ENCODE measurements at regions not wholly inside any gene's neighbourhood (a gene's known extent, or its start where the extent isn't known, plus 50 kb on each side); places are given as distances from the start of the nearest gene placed in this dataset.

DNA sequence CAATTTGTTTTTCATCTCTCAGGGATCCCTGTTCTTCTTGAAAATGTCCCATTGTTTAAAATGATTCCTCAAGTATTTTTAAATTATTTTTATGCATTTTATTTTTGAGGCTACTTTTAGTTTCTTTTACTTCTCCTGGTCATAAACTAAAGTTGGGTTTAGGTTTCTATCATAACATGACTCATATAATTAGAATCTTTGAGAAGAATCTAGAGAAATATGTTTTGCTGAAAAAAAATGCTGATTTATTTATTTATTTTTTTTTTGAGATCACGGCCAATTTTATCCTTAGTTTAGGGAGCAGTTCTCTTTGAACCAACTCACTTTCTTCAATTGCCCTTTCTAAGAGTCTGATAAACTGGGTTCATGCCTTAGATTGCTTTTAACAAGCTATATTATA lies 1157.1 kb downstream of the BCL11B start:
- no peak overlapping the region for H3K14ac ChIP-seq (ENCODE audit: low read length)
- H3K9me3 ChIP-seq (ENCODE audit: insufficient read depth, low read depth, low read length), result no peaks in the 10 kb centered on the region
- H3K27me3 ChIP-seq (ENCODE audit: insufficient read depth, low read length), result no peaks in the 10 kb centered on the region
- H3K4me3 ChIP-seq (ENCODE audit: low read depth, low read length), result no peak overlapping the region
- no peaks in the 10 kb centered on the region for H3K79me1 ChIP-seq (ENCODE audit: low read length)
- no peak overlapping the region for H2BK120ac ChIP-seq (ENCODE audit: insufficient read depth, low read length, poor library complexity)
- no peak overlapping the region for H3K23ac ChIP-seq (ENCODE audit: low read length)
- H3K18ac ChIP-seq (ENCODE audit: low read length), result no peak overlapping the region
- no peak overlapping the region for H4K91ac ChIP-seq (ENCODE audit: low read depth, low read length)
- H3K9ac ChIP-seq (ENCODE audit: low read length), result no peak overlapping the region
- H2BK5ac ChIP-seq (ENCODE audit: low read depth, low read length, poor library complexity), result no peak overlapping the region
- H4K12ac ChIP-seq (ENCODE audit: low read depth, low read length), result no peak overlapping the region
- H2AK5ac ChIP-seq (ENCODE audit: low read length), result no peak overlapping the region
- H3K27ac ChIP-seq (ENCODE audit: low read depth, low read length), result no peak overlapping the region
- WGBS (ENCODE audit: extremely low coverage, insufficient coverage, insufficient read length), result no CpG with 5 or more reads among the region's 1 CpG
- H3K4me1 ChIP-seq (ENCODE audit: control insufficient read depth in 1 of 2, insufficient read depth in 2 of 2, low read length in 2 of 2), result no peaks in the 10 kb centered on the region
- H3K4me2 ChIP-seq (ENCODE audit: low read length), result no peak overlapping the region
- H2BK12ac ChIP-seq (ENCODE audit: low read length), result no peak overlapping the region
- no peak for DNase-seq
- H2AFZ ChIP-seq (ENCODE audit: insufficient read depth, low read length, poor library complexity), result no peak overlapping the region
- H3K36me3 ChIP-seq (ENCODE audit: control insufficient read depth in 1 of 2, insufficient read depth in 2 of 2, low read length in 2 of 2), result no peaks in the 10 kb centered on the region
- H3K4ac ChIP-seq (ENCODE audit: low read depth, low read length), result no peak overlapping the region
- H3K79me2 ChIP-seq (ENCODE audit: control insufficient read depth, insufficient read depth, low read length, poor library complexity), result no peaks in the 10 kb centered on the region
- H4K8ac ChIP-seq (ENCODE audit: low read depth, low read length), result no peak overlapping the region

DNA sequence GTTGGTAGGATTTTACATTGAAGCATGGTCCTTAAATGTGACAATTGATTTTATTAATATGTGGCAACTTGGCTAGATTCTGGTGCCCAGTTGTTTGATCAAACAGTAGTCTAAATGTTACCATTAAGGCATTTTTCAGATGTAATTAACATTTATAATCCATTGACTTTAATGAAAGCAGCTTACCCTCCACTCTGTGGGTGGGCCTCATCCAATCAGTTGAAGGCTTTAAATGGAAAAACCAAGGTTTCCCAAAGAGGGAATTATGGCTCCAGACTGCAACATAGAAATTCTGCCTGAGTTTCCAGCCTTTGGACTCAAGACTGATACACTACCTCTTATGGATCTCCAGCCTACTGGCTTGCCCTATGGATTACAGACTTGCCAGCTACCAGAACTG lies 1153.2 kb downstream of the BCL11B start:
- no peak overlapping the region for H3K14ac ChIP-seq (ENCODE audit: low read length)
- H3K27ac ChIP-seq (ENCODE audit: low read depth, low read length), result no peak overlapping the region
- H4K12ac ChIP-seq (ENCODE audit: low read depth, low read length), result no peak overlapping the region
- H4K8ac ChIP-seq (ENCODE audit: low read depth, low read length), result no peak overlapping the region
- no peak overlapping the region for H2BK120ac ChIP-seq (ENCODE audit: insufficient read depth, low read length, poor library complexity)
- H3K4ac ChIP-seq (ENCODE audit: low read depth, low read length), result no peak overlapping the region
- H2BK12ac ChIP-seq (ENCODE audit: low read length), result no peak overlapping the region
- H4K91ac ChIP-seq (ENCODE audit: low read depth, low read length), result no peak overlapping the region
- no peaks in the 10 kb centered on the region for H3K4me1 ChIP-seq (ENCODE audit: control insufficient read depth in 1 of 2, insufficient read depth in 2 of 2, low read length in 2 of 2)
- no peak overlapping the region for H3K4me2 ChIP-seq (ENCODE audit: low read length)
- peaks cover 2% of the 10 kb centered on the region for H3K9me3 ChIP-seq (ENCODE audit: insufficient read depth, low read depth, low read length)
- no peak overlapping the region for H3K23ac ChIP-seq (ENCODE audit: low read length)
- DNase-seq, result no peak
- H3K9ac ChIP-seq (ENCODE audit: low read length), result no peak overlapping the region
- H3K27me3 ChIP-seq (ENCODE audit: insufficient read depth, low read length), result no peaks in the 10 kb centered on the region
- H3K18ac ChIP-seq (ENCODE audit: low read length), result no peak overlapping the region
- H3K79me1 ChIP-seq (ENCODE audit: low read length), result no peaks in the 10 kb centered on the region
- no peak overlapping the region for H2BK5ac ChIP-seq (ENCODE audit: low read depth, low read length, poor library complexity)
- no peak overlapping the region for H2AK5ac ChIP-seq (ENCODE audit: low read length)
- H3K79me2 ChIP-seq (ENCODE audit: control insufficient read depth, insufficient read depth, low read length, poor library complexity), result no peaks in the 10 kb centered on the region
- no peak overlapping the region for H2AFZ ChIP-seq (ENCODE audit: insufficient read depth, low read length, poor library complexity)
- no peak overlapping the region for H3K4me3 ChIP-seq (ENCODE audit: low read depth, low read length)
- no peaks in the 10 kb centered on the region for H3K36me3 ChIP-seq (ENCODE audit: control insufficient read depth in 1 of 2, insufficient read depth in 2 of 2, low read length in 2 of 2)

DNA sequence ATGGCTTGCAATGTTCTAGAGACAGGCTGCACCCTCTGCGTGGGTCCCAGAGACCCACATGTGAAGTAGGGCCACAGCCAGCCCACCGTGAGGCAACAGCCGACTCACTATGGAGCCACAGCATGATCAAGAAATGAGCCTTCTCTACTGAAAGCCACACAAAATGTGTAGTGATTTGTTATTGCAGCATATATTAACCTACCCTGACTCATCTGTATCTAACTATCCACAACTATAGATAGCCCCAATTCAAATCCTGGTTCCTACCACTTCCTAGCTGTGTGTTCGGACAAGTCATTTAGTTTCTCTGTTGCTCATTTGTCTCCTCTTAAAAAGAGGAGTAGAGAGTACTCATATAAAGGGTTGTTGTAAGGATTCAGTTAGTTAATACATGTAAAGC lies 1152.3 kb downstream of the BCL11B start:
- H4K91ac ChIP-seq (ENCODE audit: low read depth, low read length), result no peak overlapping the region
- H3K27me3 ChIP-seq (ENCODE audit: insufficient read depth, low read length), result no peaks in the 10 kb centered on the region
- H3K79me1 ChIP-seq (ENCODE audit: low read length), result no peaks in the 10 kb centered on the region
- no peak overlapping the region for H3K4me2 ChIP-seq (ENCODE audit: low read length)
- no peak overlapping the region for H2AK5ac ChIP-seq (ENCODE audit: low read length)
- H3K4me3 ChIP-seq (ENCODE audit: low read depth, low read length), result no peak overlapping the region
- no peak overlapping the region for H3K14ac ChIP-seq (ENCODE audit: low read length)
- no peak for DNase-seq
- H4K12ac ChIP-seq (ENCODE audit: low read depth, low read length), result no peak overlapping the region
- no peak overlapping the region for H3K23ac ChIP-seq (ENCODE audit: low read length)
- H3K9me3 ChIP-seq (ENCODE audit: insufficient read depth, low read depth, low read length), result peaks cover 2% of the 10 kb centered on the region
- H3K79me2 ChIP-seq (ENCODE audit: control insufficient read depth, insufficient read depth, low read length, poor library complexity), result no peaks in the 10 kb centered on the region
- no CpG with 5 or more reads among the region's 4 CpGs for WGBS (ENCODE audit: extremely low coverage, insufficient coverage, insufficient read length)
- no peak overlapping the region for H4K8ac ChIP-seq (ENCODE audit: low read depth, low read length)
- no peaks in the 10 kb centered on the region for H3K4me1 ChIP-seq (ENCODE audit: control insufficient read depth in 1 of 2, insufficient read depth in 2 of 2, low read length in 2 of 2)
- H2BK5ac ChIP-seq (ENCODE audit: low read depth, low read length, poor library complexity), result no peak overlapping the region
- no peak overlapping the region for H3K18ac ChIP-seq (ENCODE audit: low read length)
- no peak overlapping the region for H2AFZ ChIP-seq (ENCODE audit: insufficient read depth, low read length, poor library complexity)
- no peaks in the 10 kb centered on the region for H3K36me3 ChIP-seq (ENCODE audit: control insufficient read depth in 1 of 2, insufficient read depth in 2 of 2, low read length in 2 of 2)
- no peak overlapping the region for H3K9ac ChIP-seq (ENCODE audit: low read length)
- H2BK120ac ChIP-seq (ENCODE audit: insufficient read depth, low read length, poor library complexity), result no peak overlapping the region
- H3K4ac ChIP-seq (ENCODE audit: low read depth, low read length), result no peak overlapping the region
- no peak overlapping the region for H3K27ac ChIP-seq (ENCODE audit: low read depth, low read length)
- no peak overlapping the region for H2BK12ac ChIP-seq (ENCODE audit: low read length)

DNA sequence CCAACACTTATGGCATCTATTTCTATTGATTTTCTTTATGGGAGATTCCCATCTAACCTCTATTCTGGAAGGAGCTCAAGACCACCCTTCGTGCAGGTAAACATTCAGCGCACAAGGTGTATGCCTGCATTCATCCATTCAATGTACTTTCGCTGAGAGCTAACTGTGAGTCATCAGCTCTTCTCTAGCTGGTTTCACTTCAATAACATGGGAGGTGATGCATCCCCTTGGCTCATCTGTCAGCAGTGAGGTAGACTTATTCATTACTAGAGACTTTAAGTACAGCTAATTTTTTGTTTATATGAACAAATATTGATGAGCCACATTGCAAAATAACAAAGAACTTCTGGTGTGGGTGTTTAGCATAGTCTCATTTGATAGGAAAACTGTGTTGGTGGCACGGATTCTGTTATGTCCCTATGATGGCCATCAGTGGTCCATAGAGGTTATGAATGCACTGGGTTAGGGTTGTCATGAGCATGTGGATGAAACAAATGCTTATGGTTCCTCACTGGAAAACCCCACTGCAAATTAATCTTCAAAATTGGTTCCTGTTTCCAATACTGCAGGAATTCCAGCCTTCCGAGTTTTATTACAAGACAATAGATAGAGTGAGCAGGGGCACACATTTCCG lies 1151.0 kb downstream of the BCL11B start:
- no peak overlapping the region for H2BK120ac ChIP-seq (ENCODE audit: insufficient read depth, low read length, poor library complexity)
- peaks cover 2% of the 10 kb centered on the region for H3K9me3 ChIP-seq (ENCODE audit: insufficient read depth, low read depth, low read length)
- no peak overlapping the region for H4K91ac ChIP-seq (ENCODE audit: low read depth, low read length)
- H3K4ac ChIP-seq (ENCODE audit: low read depth, low read length), result no peak overlapping the region
- DNase-seq, result no peak
- no peak overlapping the region for H3K4me3 ChIP-seq (ENCODE audit: low read depth, low read length)
- no peak overlapping the region for H3K14ac ChIP-seq (ENCODE audit: low read length)
- no peaks in the 10 kb centered on the region for H3K79me2 ChIP-seq (ENCODE audit: control insufficient read depth, insufficient read depth, low read length, poor library complexity)
- no peaks in the 10 kb centered on the region for H3K36me3 ChIP-seq (ENCODE audit: control insufficient read depth in 1 of 2, insufficient read depth in 2 of 2, low read length in 2 of 2)
- H3K27me3 ChIP-seq (ENCODE audit: insufficient read depth, low read length), result no peaks in the 10 kb centered on the region
- H3K27ac ChIP-seq (ENCODE audit: low read depth, low read length), result no peak overlapping the region
- no peak overlapping the region for H2AK5ac ChIP-seq (ENCODE audit: low read length)
- no peak overlapping the region for H3K23ac ChIP-seq (ENCODE audit: low read length)
- no peak overlapping the region for H4K8ac ChIP-seq (ENCODE audit: low read depth, low read length)
- H2BK12ac ChIP-seq (ENCODE audit: low read length), result no peak overlapping the region
- H3K9ac ChIP-seq (ENCODE audit: low read length), result no peak overlapping the region
- H2AFZ ChIP-seq (ENCODE audit: insufficient read depth, low read length, poor library complexity), result no peak overlapping the region
- H3K4me2 ChIP-seq (ENCODE audit: low read length), result no peak overlapping the region
- H3K79me1 ChIP-seq (ENCODE audit: low read length), result no peaks in the 10 kb centered on the region
- H3K18ac ChIP-seq (ENCODE audit: low read length), result no peak overlapping the region
- no peak overlapping the region for H2BK5ac ChIP-seq (ENCODE audit: low read depth, low read length, poor library complexity)
- WGBS (ENCODE audit: extremely low coverage, insufficient coverage, insufficient read length), result no CpG with 5 or more reads among the region's 6 CpGs
- H4K12ac ChIP-seq (ENCODE audit: low read depth, low read length), result no peak overlapping the region
- no peaks in the 10 kb centered on the region for H3K4me1 ChIP-seq (ENCODE audit: control insufficient read depth in 1 of 2, insufficient read depth in 2 of 2, low read length in 2 of 2)
